HEK293T (cell line): ENCODE measurements at regions not wholly inside any gene's neighbourhood (a gene's known extent, or its start where the extent isn't known, plus 50 kb on each side); places are given as distances from the start of the nearest gene placed in this dataset.

ENCODE experiments used
- CTCF ChIA-PET: fragments of 350-600 bp; formaldehyde crosslinking; extraction: SDS; loops from one replicate; lab custom pipeline; 2021; ENCODE audit warnings: antibody characterized with exemption, inconsistent platforms; lab: Yijun Ruan, JAX
- POLR2A ChIA-PET: fragments of 350-600 bp; formaldehyde crosslinking; extraction: SDS; loops from one replicate; lab custom pipeline; 2020; ENCODE audit warnings: antibody characterized with exemption, inconsistent platforms; lab: Yijun Ruan, JAX
- DNase-seq: peaks from one replicate; pipeline ENCODE4 v3.0.0; 2012; ENCODE audit warnings: mixed read lengths; ENCODE audit errors: extremely low spot score
- ARNT ChIP-seq: fragments of 450-650 bp; IDR thresholded peaks from 2 replicates; pipeline ENCODE4 v1.6.1; 2017; ENCODE audit warnings: mild to moderate bottlenecking
- BHLHE40 ChIP-seq: fragments of 450-650 bp; IDR thresholded peaks from 2 replicates; pipeline ENCODE4 v1.6.1; 2016; ENCODE audit warnings: mild to moderate bottlenecking, moderate library complexity, borderline replicate concordance
- CTBP1 ChIP-seq: fragments of 450-650 bp; IDR thresholded peaks from 2 replicates; pipeline ENCODE4 v1.6.1; 2016; ENCODE audit warnings: borderline replicate concordance
- ELF4 ChIP-seq: fragments of 450-650 bp; IDR thresholded peaks from 2 replicates; pipeline ENCODE4 v1.6.1; 2017; ENCODE audit warnings: antibody characterized with exemption
- FOXA1 ChIP-seq: fragments of 450-650 bp; IDR thresholded peaks from 2 replicates; pipeline ENCODE4 v1.6.1; 2016; ENCODE audit warnings: mild to moderate bottlenecking
- FOXK2 ChIP-seq: fragments of 450-650 bp; IDR thresholded peaks from 2 replicates; pipeline ENCODE4 v1.6.1; 2016; ENCODE audit warnings: mild to moderate bottlenecking
- FOXM1 ChIP-seq: fragments of 450-650 bp; IDR thresholded peaks from 2 replicates; pipeline ENCODE4 v1.6.1; 2017; ENCODE audit warnings: mild to moderate bottlenecking, borderline replicate concordance
- HDGF ChIP-seq: fragments of 450-650 bp; IDR thresholded peaks from 2 replicates; pipeline ENCODE4 v1.6.1; 2017; ENCODE audit warnings: antibody characterized with exemption, borderline replicate concordance
- L3MBTL2 ChIP-seq: fragments of 450-650 bp; conservative IDR thresholded peaks from 2 replicates; pipeline ENCODE4 v1.6.1; 2016; ENCODE audit warnings: mild to moderate bottlenecking
- LEF1 ChIP-seq: fragments of 450-650 bp; IDR thresholded peaks from 2 replicates; pipeline ENCODE4 v1.6.1; 2017; ENCODE audit warnings: mild to moderate bottlenecking, borderline replicate concordance
- NFRKB ChIP-seq: fragments of 450-650 bp; IDR thresholded peaks from 2 replicates; pipeline ENCODE4 v1.6.1; 2016; ENCODE audit warnings: mild to moderate bottlenecking, moderate library complexity
- PKNOX1 ChIP-seq: fragments of 450-650 bp; IDR thresholded peaks from 2 replicates; pipeline ENCODE4 v1.6.1; 2016
- SP1 ChIP-seq: fragments of 450-650 bp; IDR thresholded peaks from 2 replicates; pipeline ENCODE4 v1.6.1; 2017
- SUZ12 ChIP-seq: fragments of 450-650 bp; IDR thresholded peaks from 2 replicates; pipeline ENCODE4 v1.6.1; 2016; ENCODE audit warnings: mild to moderate bottlenecking
- TARDBP ChIP-seq: fragments of 450-650 bp; IDR thresholded peaks from 2 replicates; pipeline ENCODE4 v1.6.1; 2016
- ZNF384 ChIP-seq: fragments of 450-650 bp; IDR thresholded peaks from 2 replicates; pipeline ENCODE4 v1.6.1; 2016

- ChIA-PET CTCF (interaction anchor here (0.5 to 1.9 kb wide), 7 partner anchors 10 to 884 kb away, joined by 3 to 9 read pairs (median 3); no protein-coding TSS in a partner anchor), POLR2A (interaction anchor here (0.6 kb wide), 1 partner anchor 11 kb away, joined by 3 read pairs; no protein-coding TSS in a partner anchor)
- DNase-seq = peak; percentile 62
- TF ChIP-seq PKNOX1 (peak; percentile 24; the same call in 1 of the 2 replicates), ZNF384 (no peak)
Observed at GRCh38 chr2:160994141-160995002, 165.9 kb upstream of the TANK start.

- CTCF ChIA-PET = interaction anchor here (0.6 to 1.1 kb wide), 2 partner anchors 8 to 63 kb away, joined by 3 to 6 read pairs; no protein-coding TSS in a partner anchor
Observed at GRCh38 chr2:160996584-160996983, 163.6 kb upstream of the TANK start.

GRCh38 chr2:161004379-161004778, 155.8 kb upstream of the TANK start:
- TF ChIP-seq ARNT (no peak), ELF4 (no peak), SUZ12 (no peak), L3MBTL2 (no peak), TARDBP (no peak), NFRKB (no peak)
- CTCF ChIA-PET = interaction anchor here (0.7 to 1.5 kb wide), 5 partner anchors 8 to 1081 kb away, joined by 3 to 9 read pairs (median 3); no protein-coding TSS in a partner anchor
- POLR2A ChIA-PET = no interaction called here
- no peak for DNase-seq

More at GRCh38 chr2:160996584-160996983, 163.6 kb upstream of the TANK start:
- no peak for DNase-seq
- POLR2A ChIA-PET = no interaction called here
- TF ChIP-seq FOXM1 = no peak
- no peak for TF ChIP-seq HDGF
- TF ChIP-seq FOXK2 = no peak
- no peak for TF ChIP-seq FOXA1
- TF ChIP-seq LEF1 = no peak
- TF ChIP-seq ELF4 = no peak
- TF ChIP-seq CTBP1 = no peak
- TF ChIP-seq NFRKB = no peak
- TF ChIP-seq L3MBTL2 = no peak
- TF ChIP-seq ARNT = no peak
- no peak for TF ChIP-seq SP1
- TF ChIP-seq SUZ12 = no peak
- no peak for TF ChIP-seq BHLHE40
- TF ChIP-seq PKNOX1 = no peak
- TF ChIP-seq TARDBP = no peak
- no peak for TF ChIP-seq ZNF384

GRCh38 chr2:161005170-161005569, 155.1 kb upstream of the TANK start:
- DNase-seq = no peak
- ChIA-PET POLR2A (interaction anchor here (0.7 kb wide), 1 partner anchor 11 kb away, joined by 3 read pairs; no protein-coding TSS in a partner anchor), CTCF (interaction anchor here (0.9 to 1.1 kb wide), 2 partner anchors 39 to 59 kb away, joined by 3 read pairs; no protein-coding TSS in a partner anchor)
- TF ChIP-seq ELF4 (no peak), HDGF (no peak), LEF1 (no peak), SP1 (no peak), L3MBTL2 (no peak), CTBP1 (no peak), NFRKB (no peak), BHLHE40 (no peak), FOXK2 (no peak), TARDBP (no peak), FOXM1 (no peak)

- CTCF ChIA-PET = no interaction called here
- TF ChIP-seq ARNT (no peak), ZNF384 (no peak), FOXM1 (no peak), FOXA1 (no peak), NFRKB (no peak), PKNOX1 (no peak), BHLHE40 (no peak), SP1 (no peak), L3MBTL2 (no peak), SUZ12 (no peak), LEF1 (no peak), FOXK2 (no peak), HDGF (no peak)
- no peak for DNase-seq
- POLR2A ChIA-PET = no interaction called here
Observed at GRCh38 chr2:161008311-161008710, 151.9 kb upstream of the TANK start.

GRCh38 chr2:161010503-161011015, 149.7 kb upstream of the TANK start:
- ChIA-PET CTCF (no interaction called here), POLR2A (no interaction called here)
- TF ChIP-seq L3MBTL2 (no peak), FOXA1 (no peak), ZNF384 (no peak), BHLHE40 (no peak), TARDBP (no peak), FOXM1 (no peak), HDGF (no peak), ELF4 (no peak), SP1 (no peak), PKNOX1 (no peak)
- DNase-seq = no peak
